ENCODE measurements at regions not wholly inside any gene's neighbourhood (a gene's known extent, or its start where the extent isn't known, plus 50 kb on each side); places are given as distances from the start of the nearest gene placed in this dataset.
"Not testable (repeated sequence)": the region's sequence is repeated elsewhere in the genome, so short reads cannot be mapped to it uniquely, and the experiment has no call there.

DNA sequence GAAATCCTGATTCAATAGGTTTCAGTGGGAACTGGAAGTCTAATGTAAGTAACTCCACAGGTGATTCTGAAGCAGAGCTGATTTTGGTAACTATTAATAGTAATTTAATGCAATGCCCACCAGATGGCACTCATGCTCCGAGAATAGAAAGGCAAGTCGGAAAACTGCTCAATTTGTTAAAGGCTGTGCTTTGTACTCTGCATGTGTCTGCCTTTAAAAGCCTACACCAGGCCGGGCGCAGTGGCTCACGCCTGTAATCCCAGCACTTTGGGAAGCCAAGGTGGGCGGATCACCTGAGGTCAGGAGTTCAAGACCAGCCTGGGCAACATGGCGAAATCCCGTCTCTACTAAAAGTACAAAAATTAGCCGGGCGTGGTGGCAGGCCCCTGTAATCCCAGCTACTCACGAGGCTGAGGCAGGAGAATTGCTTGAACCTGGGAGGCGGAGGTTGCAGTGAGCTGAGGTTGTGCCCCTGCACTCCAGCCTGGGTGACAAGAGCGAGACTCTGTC lies 80.1 kb downstream of the OR13A1 start:
- not testable (repeated sequence) for DNase-seq (ENCODE audit: low spot score); H3K4me3 ChIP-seq; H3K27ac ChIP-seq
- TF ChIP-seq, protein P1, sequence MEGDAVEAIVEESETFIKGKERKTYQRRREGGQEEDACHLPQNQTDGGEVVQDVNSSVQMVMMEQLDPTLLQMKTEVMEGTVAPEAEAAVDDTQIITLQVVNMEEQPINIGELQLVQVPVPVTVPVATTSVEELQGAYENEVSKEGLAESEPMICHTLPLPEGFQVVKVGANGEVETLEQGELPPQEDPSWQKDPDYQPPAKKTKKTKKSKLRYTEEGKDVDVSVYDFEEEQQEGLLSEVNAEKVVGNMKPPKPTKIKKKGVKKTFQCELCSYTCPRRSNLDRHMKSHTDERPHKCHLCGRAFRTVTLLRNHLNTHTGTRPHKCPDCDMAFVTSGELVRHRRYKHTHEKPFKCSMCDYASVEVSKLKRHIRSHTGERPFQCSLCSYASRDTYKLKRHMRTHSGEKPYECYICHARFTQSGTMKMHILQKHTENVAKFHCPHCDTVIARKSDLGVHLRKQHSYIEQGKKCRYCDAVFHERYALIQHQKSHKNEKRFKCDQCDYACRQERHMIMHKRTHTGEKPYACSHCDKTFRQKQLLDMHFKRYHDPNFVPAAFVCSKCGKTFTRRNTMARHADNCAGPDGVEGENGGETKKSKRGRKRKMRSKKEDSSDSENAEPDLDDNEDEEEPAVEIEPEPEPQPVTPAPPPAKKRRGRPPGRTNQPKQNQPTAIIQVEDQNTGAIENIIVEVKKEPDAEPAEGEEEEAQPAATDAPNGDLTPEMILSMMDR (IDR thresholded peaks at IDR 0.05) = peak; percentile 38

GRCh38 chr10:45235798-45236220 lies 79.6 kb downstream of the OR13A1 start:
- Histone ChIP-seq H3K27ac (no peak overlapping the region), H3K4me3 (no peak overlapping the region)
- DNase-seq (ENCODE audit: low spot score) = no peak
- TF ChIP-seq, protein P1 (IDR thresholded peaks at IDR 0.05) = no peak

DNA sequence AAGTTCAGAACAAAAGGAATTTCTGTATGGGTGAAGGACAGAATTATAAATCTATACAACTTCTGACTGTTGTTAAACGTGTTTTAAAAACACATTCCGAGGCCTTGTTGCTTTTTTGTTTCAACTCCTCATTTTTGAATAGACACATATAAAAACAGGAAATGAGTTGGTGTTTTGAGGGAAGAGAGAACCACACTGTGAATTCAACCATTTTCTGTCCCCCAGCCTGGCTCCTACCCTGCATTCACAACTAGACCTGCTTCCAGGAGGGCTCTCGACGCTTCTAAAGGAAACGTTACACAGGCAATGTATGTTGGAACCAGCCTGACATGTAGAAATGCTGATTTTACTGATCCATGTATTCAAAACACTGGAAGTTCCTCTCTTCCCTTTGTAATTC lies 76.5 kb downstream of the OR13A1 start:
- TF ChIP-seq, protein P1 (IDR thresholded peaks at IDR 0.05) = no peak
- no peak overlapping the region for H3K4me3 ChIP-seq
- H3K27ac ChIP-seq = no peak overlapping the region
- no peak for DNase-seq (ENCODE audit: low spot score)

DNA sequence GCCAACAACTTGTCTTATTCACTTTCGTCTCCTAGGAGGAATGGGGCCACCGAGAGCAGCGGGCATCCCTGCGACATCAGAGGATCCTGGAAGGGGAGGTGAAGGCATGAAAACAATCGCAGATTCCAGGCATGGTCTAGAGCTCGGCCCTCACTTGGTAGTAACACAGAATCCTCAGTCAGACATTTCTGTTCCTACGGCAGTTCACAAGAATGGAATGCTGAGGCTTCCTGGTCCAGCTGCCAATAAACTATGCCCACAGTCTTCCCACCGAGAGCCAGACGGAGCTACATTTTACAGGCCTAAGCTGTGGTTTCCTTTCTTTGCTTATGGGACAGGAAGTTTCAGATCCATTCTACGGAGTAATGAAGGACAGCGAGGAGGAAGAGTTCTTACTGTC lies 75.8 kb downstream of the OR13A1 start:
- TF ChIP-seq, protein P1 (IDR thresholded peaks at IDR 0.05) = no peak
- Histone ChIP-seq H3K4me3 (no peak overlapping the region), H3K27ac (no peak overlapping the region)
- no peak for DNase-seq (ENCODE audit: low spot score)

GRCh38 chr10:45241865-45242520 lies 73.4 kb downstream of the OR13A1 start:
- H3K4me3 ChIP-seq = no peak overlapping the region
- DNase-seq (ENCODE audit: low spot score) = no peak
- TF ChIP-seq, protein P1 (IDR thresholded peaks at IDR 0.05) = no peak
- H3K27ac ChIP-seq = no peak overlapping the region

- Histone ChIP-seq H3K4me3 (no peak overlapping the region), H3K27ac (no peak overlapping the region)
- DNase-seq (ENCODE audit: low spot score) = no peak
- TF ChIP-seq, protein P1 (IDR thresholded peaks at IDR 0.05) = no peak
Measured at GRCh38 chr10:45243261-45243660, 72.1 kb downstream of the OR13A1 start.

DNA sequence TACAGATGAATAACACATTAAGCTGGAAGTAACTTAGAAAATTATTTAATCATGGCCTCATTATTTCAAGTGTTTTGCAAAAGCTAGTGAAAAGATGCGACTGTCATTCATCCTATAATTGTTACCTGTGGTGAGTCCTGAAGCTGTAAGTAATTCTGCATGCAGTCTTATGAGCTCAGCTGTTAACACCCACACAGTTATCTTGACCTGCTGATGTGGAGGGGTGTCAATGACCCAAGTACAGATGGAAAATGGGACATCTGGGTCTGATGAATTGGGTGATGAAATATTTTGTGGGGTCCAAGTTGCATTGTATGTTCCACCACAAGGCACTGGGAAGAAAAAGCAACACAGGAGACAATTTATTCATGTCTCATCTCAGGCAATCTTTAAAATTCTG lies 68.9 kb downstream of the OR13A1 start:
- no peak overlapping the region for H3K27ac ChIP-seq
- DNase-seq (ENCODE audit: low spot score) = no peak
- TF ChIP-seq, protein P1 (IDR thresholded peaks at IDR 0.05) = no peak
- no peak overlapping the region for H3K4me3 ChIP-seq
